Prostate gland (tissue), 2 donors: ENCODE measurements at regions not wholly inside any gene's neighbourhood (a gene's known extent, or its start where the extent isn't known, plus 50 kb on each side); places are given as distances from the start of the nearest gene placed in this dataset.

Experiments used
- DNase-seq: peaks from one replicate; pipeline ENCODE4 v3.0.0-alpha.2; 2019; ENCODE audit warnings: low spot score
- H3K27ac ChIP-seq, 2 donors: fragments of 200-600 bp; sonication (generic); 2 replicates each; pipeline ENCODE4 v1.5.1; 2017 to 2019
- H3K27me3 ChIP-seq: fragments of 200-600 bp; sonication (generic); replicated peaks from 2 replicates; pipeline ENCODE4 v1.5.1; 2019; ENCODE audit not compliant: insufficient read depth
- H3K36me3 ChIP-seq, 2 donors: fragments of 200-600 bp; sonication (generic); 1 replicate in 1 of 2; 2 replicates in 1 of 2; pipeline versions ENCODE4 v1.5.1 to v1.8.1; 2017 to 2019
- H3K4me1 ChIP-seq: fragments of 200-600 bp; sonication (generic); replicated peaks from 2 replicates; pipeline ENCODE4 v1.5.1; 2019
- H3K4me3 ChIP-seq, 2 donors: fragments of 200-600 bp; sonication (generic); 2 replicates each; pipeline ENCODE4 v1.5.1; 2017 to 2019
- H3K9me3 ChIP-seq: fragments of 200-600 bp; sonication (generic); 2 replicates; pipeline ENCODE4 v1.5.1; 2017
- CTCF ChIP-seq, 4 experiments: fragments of 200-600 bp in 2 of 4; fragments of 450-650 bp in 2 of 4; sonication (generic) in 2 of 4; IDR thresholded peaks; 1 replicate in 3 of 4; 2 replicates in 1 of 4; pipeline ENCODE4 v1.5.1; 2016 to 2019; ENCODE audit warnings: antibody characterized with exemption in 4 of 4, mild to moderate bottlenecking in 2 of 4, moderate library complexity in 2 of 4
- POLR2A ChIP-seq: fragments of 450-650 bp; IDR thresholded peaks from one replicate; pipeline ENCODE4 v1.6.1; 2016; ENCODE audit warnings: antibody characterized with exemption, mild to moderate bottlenecking
- POLR2AphosphoS5 ChIP-seq: sonication (generic); formaldehyde crosslinking; IDR thresholded peaks from one replicate; pipeline ENCODE4 v1.6.1; 2017; ENCODE audit warnings: antibody characterized with exemption
- WGBS: methylation state at CpG from one replicate; pipeline ENCODE4 v1.1.5; 2018; 5-methylcytosine and 5-hydroxymethylcytosine counted together
- intact Hi-C: fragments of 100-400 bp; cut with DNase I; formaldehyde crosslinking; loops from one replicate; pipeline ENCODE4 v1.14.2; 2022

GRCh38 chr3:124412644-124413043, 317.6 kb upstream of the UMPS start:
- no peaks in the 10 kb centered on the region for H3K27me3 ChIP-seq
- no peaks in the 10 kb centered on the region for H3K4me1 ChIP-seq
- TF ChIP-seq POLR2AphosphoS5 (no peak), POLR2A (no peak), CTCF (IDR thresholded peaks at IDR 0.05) (no peak)
- intact Hi-C loops: no loop called here
- H3K36me3 ChIP-seq: no peaks in the 10 kb centered on the region
- H3K4me3 ChIP-seq: no peak overlapping the region
- H3K27ac ChIP-seq: no peak overlapping the region
- DNase-seq: no peak
- no peaks in the 10 kb centered on the region for H3K9me3 ChIP-seq

GRCh38 chr3:124413393-124413792, 316.9 kb upstream of the UMPS start:
- H3K27ac ChIP-seq: no peak overlapping the region
- 96% methylated on average over 9 of the region's 9 CpGs for WGBS

GRCh38 chr3:124413989-124414598, 316.2 kb upstream of the UMPS start:
- no peaks in the 10 kb centered on the region for H3K27me3 ChIP-seq
- intact Hi-C loops: no loop called here
- H3K36me3 ChIP-seq: no peaks in the 10 kb centered on the region
- H3K9me3 ChIP-seq: no peaks in the 10 kb centered on the region
- DNase-seq: no peak
- no peak overlapping the region for H3K4me3 ChIP-seq
- H3K4me1 ChIP-seq: no peaks in the 10 kb centered on the region
- H3K27ac ChIP-seq: no peak overlapping the region
- WGBS: 77% methylated on average over 7 of the region's 7 CpGs
- no peak for TF ChIP-seq CTCF (IDR thresholded peaks at IDR 0.05)

More at GRCh38 chr3:124413393-124413792, 316.9 kb upstream of the UMPS start:
- no peaks in the 10 kb centered on the region for H3K36me3 ChIP-seq
- H3K4me3 ChIP-seq: no peak overlapping the region
- intact Hi-C loops: no loop called here
- H3K27me3 ChIP-seq: no peaks in the 10 kb centered on the region
- no peaks in the 10 kb centered on the region for H3K4me1 ChIP-seq
- no peaks in the 10 kb centered on the region for H3K9me3 ChIP-seq
- TF ChIP-seq POLR2AphosphoS5 (no peak), POLR2A (no peak)
- DNase-seq: no peak

GRCh38 chr3:124415446-124415960, 314.7 kb upstream of the UMPS start:
- WGBS: 95% methylated on average over 3 of the region's 3 CpGs
- Histone ChIP-seq H3K4me3 (no peak overlapping the region), H3K9me3 (no peaks in the 10 kb centered on the region), H3K27ac (no peak overlapping the region), H3K27me3 (no peaks in the 10 kb centered on the region), H3K36me3 (no peaks in the 10 kb centered on the region), H3K4me1 (no peaks in the 10 kb centered on the region)
- DNase-seq: no peak
- intact Hi-C loops: no loop called here
- TF ChIP-seq POLR2AphosphoS5 (no peak), POLR2A (no peak), CTCF (IDR thresholded peaks at IDR 0.05) (no peak)

- H3K9me3 ChIP-seq: no peaks in the 10 kb centered on the region
- TF ChIP-seq POLR2AphosphoS5: no peak
- TF ChIP-seq CTCF (IDR thresholded peaks at IDR 0.05): no peak
- no peak overlapping the region for H3K4me3 ChIP-seq
- H3K4me1 ChIP-seq: no peaks in the 10 kb centered on the region
- no peak for DNase-seq
- WGBS: 73% methylated on average over 3 of the region's 3 CpGs
- H3K36me3 ChIP-seq: no peaks in the 10 kb centered on the region
- intact Hi-C loops: no loop called here
- H3K27ac ChIP-seq: no peak overlapping the region
- H3K27me3 ChIP-seq: no peaks in the 10 kb centered on the region
These were observed 310.9 kb upstream of the UMPS start for GRCh38 chr3:124419303-124419702.
